ENCODE measurements at regions not wholly inside any gene's neighbourhood (a gene's known extent, or its start where the extent isn't known, plus 50 kb on each side); places are given as distances from the start of the nearest gene placed in this dataset.
"Not testable (repeated sequence)": the region's sequence is repeated elsewhere in the genome, so short reads cannot be mapped to it uniquely, and the experiment has no call there.

DNA sequence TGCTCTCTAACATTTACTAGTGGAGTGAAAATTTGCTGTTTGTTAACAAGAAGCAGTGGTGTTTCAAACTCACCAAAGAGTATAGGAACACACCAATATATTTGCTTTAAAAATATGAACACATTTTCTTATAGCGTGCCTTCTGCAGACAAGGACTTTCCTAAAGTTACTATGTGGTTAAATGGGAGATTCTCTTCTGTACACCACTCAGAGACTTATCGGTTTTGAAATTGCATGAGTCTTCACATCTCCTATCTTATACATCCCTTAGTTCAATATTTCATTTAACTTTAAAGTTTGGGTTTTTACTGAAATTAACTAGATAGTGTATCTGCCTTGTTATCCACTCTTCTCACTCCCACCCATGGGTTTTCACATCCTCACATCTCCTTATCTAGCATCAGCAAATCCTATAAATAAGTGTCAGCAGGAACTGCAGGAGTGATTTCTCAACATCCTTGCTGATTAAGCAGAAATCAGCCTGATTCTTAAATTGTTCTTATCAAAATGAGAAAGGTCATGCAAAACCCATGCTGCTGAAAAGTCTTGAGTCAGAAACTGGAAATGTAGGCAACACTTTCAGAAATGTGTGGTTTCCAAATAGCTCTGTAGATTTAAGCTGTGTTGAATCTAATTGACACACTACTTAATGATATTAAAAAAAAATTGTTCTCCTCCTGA is 1075.6 kb upstream of the GJE1 start:
- no peaks in the 10 kb centered on the region for H3K27me3 ChIP-seq (ENCODE audit: control insufficient read depth, insufficient read depth, low read length)
- TF ChIP-seq, protein P1, sequence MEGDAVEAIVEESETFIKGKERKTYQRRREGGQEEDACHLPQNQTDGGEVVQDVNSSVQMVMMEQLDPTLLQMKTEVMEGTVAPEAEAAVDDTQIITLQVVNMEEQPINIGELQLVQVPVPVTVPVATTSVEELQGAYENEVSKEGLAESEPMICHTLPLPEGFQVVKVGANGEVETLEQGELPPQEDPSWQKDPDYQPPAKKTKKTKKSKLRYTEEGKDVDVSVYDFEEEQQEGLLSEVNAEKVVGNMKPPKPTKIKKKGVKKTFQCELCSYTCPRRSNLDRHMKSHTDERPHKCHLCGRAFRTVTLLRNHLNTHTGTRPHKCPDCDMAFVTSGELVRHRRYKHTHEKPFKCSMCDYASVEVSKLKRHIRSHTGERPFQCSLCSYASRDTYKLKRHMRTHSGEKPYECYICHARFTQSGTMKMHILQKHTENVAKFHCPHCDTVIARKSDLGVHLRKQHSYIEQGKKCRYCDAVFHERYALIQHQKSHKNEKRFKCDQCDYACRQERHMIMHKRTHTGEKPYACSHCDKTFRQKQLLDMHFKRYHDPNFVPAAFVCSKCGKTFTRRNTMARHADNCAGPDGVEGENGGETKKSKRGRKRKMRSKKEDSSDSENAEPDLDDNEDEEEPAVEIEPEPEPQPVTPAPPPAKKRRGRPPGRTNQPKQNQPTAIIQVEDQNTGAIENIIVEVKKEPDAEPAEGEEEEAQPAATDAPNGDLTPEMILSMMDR (IDR thresholded peaks at IDR 0.05; ENCODE audit: insufficient read depth, low read length, severe bottlenecking) = no peak
- no peaks in the 10 kb centered on the region for H3K36me3 ChIP-seq (ENCODE audit: control insufficient read depth, insufficient read depth, low read length)
- H3K4me3 ChIP-seq (ENCODE audit: low read depth, low read length) = no peak overlapping the region
- DNase-seq (ENCODE audit: low read depth) = no peak
- FAIRE-seq = no peak

DNA sequence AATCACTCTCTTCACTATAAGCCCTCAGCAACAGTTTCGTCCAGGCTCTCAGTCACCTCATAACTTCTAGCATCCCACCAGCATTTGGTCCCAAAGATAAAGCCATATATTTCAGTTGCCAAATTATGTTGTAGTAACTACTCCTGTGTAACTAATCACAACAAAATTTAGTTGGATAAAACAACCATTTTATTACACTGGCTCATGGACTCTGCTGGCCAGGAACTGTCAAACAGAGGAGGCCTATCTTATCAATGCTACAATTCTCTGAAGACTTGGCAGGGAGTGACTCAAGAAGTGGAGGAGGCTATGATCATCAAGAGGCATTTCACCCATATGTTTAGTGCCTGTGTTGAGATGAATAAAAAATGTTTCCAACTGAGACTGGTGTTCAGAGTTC is 1082.3 kb upstream of the GJE1 start:
- Histone ChIP-seq H3K36me3 (ENCODE audit: control insufficient read depth, insufficient read depth, low read length) (no peaks in the 10 kb centered on the region), H3K4me3 (ENCODE audit: low read depth, low read length) (no peak overlapping the region), H3K27me3 (ENCODE audit: control insufficient read depth, insufficient read depth, low read length) (no peaks in the 10 kb centered on the region)
- no peak for FAIRE-seq
- TF ChIP-seq, protein P1 (IDR thresholded peaks at IDR 0.05; ENCODE audit: insufficient read depth, low read length, severe bottlenecking) = no peak
- no peak for DNase-seq (ENCODE audit: low read depth)

DNA sequence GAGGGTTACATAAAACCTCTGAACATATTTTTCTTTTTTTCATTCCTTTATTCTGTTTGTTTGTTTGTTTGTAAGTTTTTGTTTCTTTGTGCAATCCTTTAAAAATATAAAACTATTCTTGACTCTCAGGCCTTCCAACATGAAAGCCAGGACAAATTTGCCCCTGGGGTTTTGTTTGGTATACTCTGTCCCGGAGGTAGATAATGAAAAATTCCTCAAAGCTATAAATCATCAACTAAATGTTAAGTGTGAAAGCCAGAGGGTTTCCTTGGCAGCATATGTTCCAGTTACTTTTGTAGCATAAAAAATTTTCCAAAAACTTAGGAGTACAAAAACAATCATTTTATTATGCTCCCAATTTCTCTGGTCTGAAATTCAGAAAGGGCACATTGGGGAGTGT is 1084.3 kb upstream of the GJE1 start:
- DNase-seq (ENCODE audit: low read depth) (no peak), FAIRE-seq (no peak)
- Histone ChIP-seq H3K36me3 (ENCODE audit: control insufficient read depth, insufficient read depth, low read length) (no peaks in the 10 kb centered on the region), H3K27me3 (ENCODE audit: control insufficient read depth, insufficient read depth, low read length) (no peaks in the 10 kb centered on the region), H3K4me3 (ENCODE audit: low read depth, low read length) (no peak overlapping the region)
- TF ChIP-seq, protein P1 (IDR thresholded peaks at IDR 0.05; ENCODE audit: insufficient read depth, low read length, severe bottlenecking) = no peak

DNA sequence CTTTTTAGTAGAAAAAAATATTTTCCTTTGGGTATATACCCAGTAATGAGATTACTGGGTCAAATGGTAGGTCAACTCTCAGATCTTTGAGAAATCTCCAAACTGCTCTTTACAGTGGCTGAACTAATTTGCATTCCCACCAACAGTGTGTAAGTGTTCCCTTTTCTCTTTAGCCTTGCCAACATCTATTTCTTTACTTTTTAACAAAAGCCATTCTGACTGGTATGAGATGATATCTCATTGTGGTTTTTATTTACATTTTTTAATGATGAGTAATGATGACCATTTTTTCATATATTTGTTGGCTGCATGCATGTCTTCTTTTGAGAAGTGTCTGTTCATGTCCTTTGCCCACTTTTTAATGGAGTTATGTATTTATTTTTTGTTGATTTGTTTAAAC is 1086.2 kb upstream of the GJE1 start:
- not testable (repeated sequence) for H3K4me3 ChIP-seq (ENCODE audit: low read depth, low read length); H3K27me3 ChIP-seq (ENCODE audit: control insufficient read depth, insufficient read depth, low read length); H3K36me3 ChIP-seq (ENCODE audit: control insufficient read depth, insufficient read depth, low read length); FAIRE-seq
- DNase-seq (ENCODE audit: low read depth) = peak; percentile 73

DNA sequence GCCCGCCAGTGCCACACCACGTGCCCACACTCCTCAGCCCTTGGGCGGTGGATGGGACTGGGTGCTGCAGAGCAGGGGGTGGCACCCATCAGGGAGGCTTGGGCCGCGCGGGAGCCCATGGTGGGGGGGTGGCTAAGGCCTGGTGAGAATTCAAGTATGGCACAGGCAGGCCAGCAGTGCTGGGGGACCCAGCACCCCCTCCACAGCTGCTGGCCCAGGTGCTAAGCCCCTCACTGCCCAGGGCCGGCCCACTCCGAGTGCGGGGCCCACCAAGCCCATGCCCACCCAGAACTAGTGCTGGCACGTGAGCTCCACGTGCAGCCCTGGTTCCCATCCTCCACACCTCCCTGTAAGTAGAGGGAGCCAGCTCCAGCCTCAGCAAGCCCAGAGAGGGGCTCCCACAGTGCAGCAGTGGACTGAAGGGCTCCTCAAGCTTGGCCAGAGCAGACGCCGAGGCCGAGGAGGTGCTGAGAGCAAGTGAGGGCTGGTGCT is 1091.1 kb upstream of the GJE1 start:
- TF ChIP-seq, protein P1 (IDR thresholded peaks at IDR 0.05; ENCODE audit: insufficient read depth, low read length, severe bottlenecking) = no peak
- FAIRE-seq (no peak), DNase-seq (ENCODE audit: low read depth) (no peak)
- no peaks in the 10 kb centered on the region for H3K27me3 ChIP-seq (ENCODE audit: control insufficient read depth, insufficient read depth, low read length)
- H3K4me3 ChIP-seq (ENCODE audit: low read depth, low read length) = no peak overlapping the region
- H3K36me3 ChIP-seq (ENCODE audit: control insufficient read depth, insufficient read depth, low read length) = no peaks in the 10 kb centered on the region

DNA sequence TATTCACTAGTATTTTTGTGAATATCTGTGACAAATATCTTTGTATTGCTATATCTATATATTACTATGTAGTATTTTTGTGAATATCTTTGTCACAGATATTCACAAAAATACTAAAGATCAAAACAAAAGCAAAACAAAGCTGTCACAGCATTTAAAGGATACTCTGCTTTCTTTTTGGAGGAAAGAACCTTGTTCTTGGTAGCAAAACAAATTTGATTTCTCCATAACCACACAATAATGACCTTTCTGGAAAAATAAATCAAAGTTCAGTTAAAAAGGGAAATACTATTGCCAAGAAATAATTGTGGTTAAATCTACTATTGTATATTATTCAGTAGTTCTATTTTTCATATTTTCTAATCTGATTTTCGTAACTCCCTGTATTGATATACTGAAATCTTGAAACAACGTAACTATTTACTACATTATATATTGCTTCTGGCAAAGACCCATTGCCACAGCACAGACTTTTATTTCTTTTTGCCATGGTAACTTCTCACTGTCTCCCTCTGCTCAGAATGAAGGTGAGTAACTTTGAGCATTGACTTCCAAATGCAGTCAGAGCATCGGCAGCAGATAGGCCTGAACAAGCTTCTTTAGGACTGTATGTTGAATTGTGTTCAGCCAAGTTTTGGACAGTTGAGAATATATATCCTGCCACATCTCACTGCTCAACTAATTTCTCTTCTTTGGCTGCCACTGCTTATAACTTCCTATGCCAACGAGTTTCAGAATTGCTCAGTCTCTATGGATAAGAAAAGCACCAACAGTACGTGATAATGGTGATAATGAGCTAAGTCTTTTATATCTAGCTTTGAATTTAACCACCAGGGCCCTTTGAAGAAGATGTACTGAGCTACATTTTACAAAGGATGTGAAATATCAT is 1097.2 kb upstream of the GJE1 start:
- H3K36me3 ChIP-seq (ENCODE audit: control insufficient read depth, insufficient read depth, low read length) = no peaks in the 10 kb centered on the region
- DNase-seq (ENCODE audit: low read depth) (no peak), FAIRE-seq (no peak)
- H3K4me3 ChIP-seq (ENCODE audit: low read depth, low read length) = no peak overlapping the region
- H3K27me3 ChIP-seq (ENCODE audit: control insufficient read depth, insufficient read depth, low read length) = no peaks in the 10 kb centered on the region
- TF ChIP-seq, protein P1 (IDR thresholded peaks at IDR 0.05; ENCODE audit: insufficient read depth, low read length, severe bottlenecking) = no peak

Data from bronchial epithelial cell (primary cell).